DND-41 (cell line): ENCODE measurements at regions not wholly inside any gene's neighbourhood (a gene's known extent, or its start where the extent isn't known, plus 50 kb on each side); places are given as distances from the start of the nearest gene placed in this dataset.

Experiments
- ATAC-seq: fragments of 200-7000 bp; cut with Tn5 transposase; 3 replicates; pipeline ENCODE4 v1.9.1; 2021; ENCODE audit warnings: low read depth; ENCODE audit not compliant: insufficient read depth
- DNase-seq: peaks from one replicate; pipeline ENCODE4 v3.0.0-alpha.2; 2020
- H2AFZ ChIP-seq: 2 replicates; pipeline ENCODE4 v1.6.0; 2012; ENCODE audit warnings: low read depth, low read length
- H3K27ac ChIP-seq: 2 replicates; pipeline ENCODE4 v1.5.1; 2012; ENCODE audit warnings: low read length, inconsistent platforms
- H3K27me3 ChIP-seq: fragments of 200-600 bp; sonication (generic); 2 replicates; pipeline ENCODE4 v1.6.0; 2012; ENCODE audit warnings: low read length, mild to moderate bottlenecking, inconsistent platforms; ENCODE audit not compliant: insufficient read depth, poor library complexity
- H3K36me3 ChIP-seq: 2 replicates; pipeline ENCODE4 v1.5.1; 2012; ENCODE audit warnings: low read length, inconsistent platforms; ENCODE audit not compliant: insufficient read depth
- H3K4me1 ChIP-seq: 2 replicates; pipeline ENCODE4 v1.5.1; 2012; ENCODE audit warnings: mild to moderate bottlenecking, low read length; ENCODE audit not compliant: insufficient read depth
- H3K4me2 ChIP-seq: 2 replicates; pipeline ENCODE4 v1.6.0; 2012; ENCODE audit warnings: mild to moderate bottlenecking, moderate library complexity, low read length, inconsistent platforms; ENCODE audit not compliant: insufficient read depth
- H3K4me3 ChIP-seq, 2 experiments: fragments of 200-600 bp in 1 of 2; shearing (Covaris generic) in 1 of 2; 2 replicates each; pipeline ENCODE4 v1.5.1; 2012 to 2016; ENCODE audit warnings: inconsistent platforms in 2 of 2, low read length in 2 of 2, mild to moderate bottlenecking in 2 of 2, low read depth in 1 of 2, moderate library complexity in 1 of 2
- H3K79me2 ChIP-seq: 2 replicates; pipeline ENCODE4 v1.6.0; 2012; ENCODE audit warnings: low read length, inconsistent platforms; ENCODE audit not compliant: insufficient read depth
- H3K9ac ChIP-seq: 2 replicates; pipeline ENCODE4 v1.6.0; 2012; ENCODE audit warnings: low read depth, mild to moderate bottlenecking, inconsistent platforms, low read length, moderate library complexity
- H3K9me3 ChIP-seq: 2 replicates; pipeline ENCODE4 v1.5.1; 2012; ENCODE audit warnings: low read length, moderate library complexity, mild to moderate bottlenecking, inconsistent platforms; ENCODE audit not compliant: insufficient read depth, severe bottlenecking
- H4K20me1 ChIP-seq: 2 replicates; pipeline ENCODE4 v1.6.0; 2012; ENCODE audit warnings: low read length; ENCODE audit not compliant: insufficient read depth
- EZH2 ChIP-seq: IDR thresholded peaks from 3 replicates; pipeline ENCODE4 v1.6.1; 2012; ENCODE audit warnings: borderline replicate concordance, low read depth, mild to moderate bottlenecking, moderate library complexity, low read length, inconsistent platforms; ENCODE audit not compliant: severe bottlenecking
- TF ChIP-seq, protein P1 (sequence below): IDR thresholded peaks from 2 replicates; pipeline ENCODE4 v1.5.1; 2012; ENCODE audit warnings: borderline replicate concordance, low read length, moderate library complexity, mild to moderate bottlenecking; ENCODE audit not compliant: poor library complexity, severe bottlenecking; ENCODE audit errors: extremely low read depth

DNA sequence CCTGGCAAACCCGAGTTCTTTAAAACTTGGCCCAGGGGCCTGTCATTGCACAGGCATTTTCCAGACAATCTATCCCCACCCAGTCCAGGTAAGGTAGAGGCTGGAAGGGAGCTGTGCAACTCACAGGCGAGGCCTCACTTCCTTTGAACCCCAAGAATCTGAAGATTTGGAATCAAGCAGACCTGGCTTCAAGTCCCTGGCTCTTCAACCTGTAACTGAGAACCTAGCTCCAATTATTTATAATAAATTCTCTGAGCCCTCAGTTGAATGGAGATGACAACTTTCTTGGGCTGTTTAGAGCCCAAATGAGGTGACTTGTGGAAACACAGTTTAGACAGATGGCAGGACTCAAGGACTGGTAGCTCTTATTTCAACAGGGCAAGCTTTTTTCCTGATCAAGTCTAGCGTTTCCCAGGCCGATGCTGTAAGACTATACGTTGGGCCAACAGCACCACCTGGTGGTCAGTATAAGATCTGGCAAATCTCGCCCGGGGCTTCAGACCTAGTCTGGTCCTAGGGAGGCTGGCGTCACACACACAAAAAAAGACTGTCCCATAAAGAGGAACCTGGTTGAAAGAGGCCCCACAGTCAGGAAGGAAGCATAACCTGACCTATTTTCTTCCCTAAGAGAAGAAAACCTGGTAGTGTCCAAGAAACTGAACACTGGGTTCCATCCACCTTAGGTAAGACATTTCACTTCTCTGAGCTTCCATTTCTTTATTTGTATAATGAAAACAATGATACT lies 117.9 kb downstream of the C17orf67 start:
- Histone ChIP-seq H3K9ac (no peak overlapping the region; the same call in 1 of the 2 replicates), H3K9me3 (no peaks in the 10 kb centered on the region), H3K4me1 (peaks cover 23% of the 10 kb centered on the region), H4K20me1 (no peaks in the 10 kb centered on the region), H3K79me2 (no peaks in the 10 kb centered on the region), H3K27me3 (no peaks in the 10 kb centered on the region), H3K4me3 (no peak overlapping the region), H3K4me2 (peak overlapping the region; percentile 30; the same call in 1 of the 2 replicates), H3K27ac (peak overlapping the region; percentile 45; the same call in 1 of the 2 replicates), H3K36me3 (no peaks in the 10 kb centered on the region), H2AFZ (peak overlapping the region; percentile 63)
- TF ChIP-seq, protein P1, sequence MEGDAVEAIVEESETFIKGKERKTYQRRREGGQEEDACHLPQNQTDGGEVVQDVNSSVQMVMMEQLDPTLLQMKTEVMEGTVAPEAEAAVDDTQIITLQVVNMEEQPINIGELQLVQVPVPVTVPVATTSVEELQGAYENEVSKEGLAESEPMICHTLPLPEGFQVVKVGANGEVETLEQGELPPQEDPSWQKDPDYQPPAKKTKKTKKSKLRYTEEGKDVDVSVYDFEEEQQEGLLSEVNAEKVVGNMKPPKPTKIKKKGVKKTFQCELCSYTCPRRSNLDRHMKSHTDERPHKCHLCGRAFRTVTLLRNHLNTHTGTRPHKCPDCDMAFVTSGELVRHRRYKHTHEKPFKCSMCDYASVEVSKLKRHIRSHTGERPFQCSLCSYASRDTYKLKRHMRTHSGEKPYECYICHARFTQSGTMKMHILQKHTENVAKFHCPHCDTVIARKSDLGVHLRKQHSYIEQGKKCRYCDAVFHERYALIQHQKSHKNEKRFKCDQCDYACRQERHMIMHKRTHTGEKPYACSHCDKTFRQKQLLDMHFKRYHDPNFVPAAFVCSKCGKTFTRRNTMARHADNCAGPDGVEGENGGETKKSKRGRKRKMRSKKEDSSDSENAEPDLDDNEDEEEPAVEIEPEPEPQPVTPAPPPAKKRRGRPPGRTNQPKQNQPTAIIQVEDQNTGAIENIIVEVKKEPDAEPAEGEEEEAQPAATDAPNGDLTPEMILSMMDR: peak; percentile 92
- no peak for TF ChIP-seq EZH2
- ATAC-seq (peak; percentile 98), DNase-seq (peak; percentile 78)

DNA sequence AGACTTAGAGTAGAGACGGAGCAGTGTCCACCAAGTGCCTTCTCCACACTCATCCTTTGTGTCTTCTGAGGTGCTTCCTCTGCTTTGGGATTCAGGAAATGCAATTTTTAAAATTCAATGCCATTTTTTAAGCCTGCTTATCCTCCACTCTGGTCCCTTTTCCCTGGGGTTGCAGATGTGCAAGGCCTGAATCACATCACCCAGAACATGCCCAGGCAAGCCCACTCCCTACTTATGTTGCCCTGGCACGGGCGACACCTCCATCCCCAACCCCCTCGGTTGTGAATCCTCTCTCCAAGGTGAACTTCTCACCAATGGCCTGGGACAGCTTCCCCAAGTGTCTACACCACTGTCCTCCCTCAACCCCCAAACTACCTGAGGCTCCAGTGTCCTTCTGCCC lies 116.2 kb downstream of the C17orf67 start:
- Histone ChIP-seq H3K36me3 (no peaks in the 10 kb centered on the region), H3K4me1 (peaks cover 23% of the 10 kb centered on the region), H3K4me2 (no peak overlapping the region), H2AFZ (no peak overlapping the region), H3K9ac (no peak overlapping the region), H3K4me3 (no peak overlapping the region), H4K20me1 (no peaks in the 10 kb centered on the region), H3K79me2 (no peaks in the 10 kb centered on the region), H3K9me3 (no peaks in the 10 kb centered on the region), H3K27ac (no peak overlapping the region), H3K27me3 (no peaks in the 10 kb centered on the region)
- ATAC-seq (no peak), DNase-seq (no peak)
- TF ChIP-seq EZH2: no peak
- TF ChIP-seq, protein P1: no peak

DNA sequence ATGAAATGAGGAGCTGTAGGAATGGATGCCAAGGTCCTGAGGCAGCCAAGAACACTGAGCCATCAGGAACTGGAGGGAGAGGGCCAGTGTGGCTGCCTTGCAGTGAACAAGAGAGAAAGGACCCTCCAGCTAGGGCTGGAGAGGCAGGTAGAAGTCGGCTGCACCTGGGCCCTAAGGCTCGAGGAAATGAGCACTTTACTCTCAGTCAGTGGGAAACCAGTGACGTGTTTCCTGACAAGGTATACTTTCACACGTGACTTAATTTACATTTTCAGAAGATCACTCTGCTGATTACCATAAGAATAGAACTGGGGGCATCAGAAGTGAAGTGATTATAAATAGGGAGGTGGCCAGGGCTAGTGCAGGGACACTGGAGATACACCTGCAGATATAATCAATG lies 115.2 kb downstream of the C17orf67 start:
- DNase-seq: no peak
- no peak overlapping the region for H3K27ac ChIP-seq

More for the DNA sequence above, 115.2 kb downstream of the C17orf67 start:
- no peaks in the 10 kb centered on the region for H3K9me3 ChIP-seq
- H3K79me2 ChIP-seq: no peaks in the 10 kb centered on the region
- H3K36me3 ChIP-seq: no peaks in the 10 kb centered on the region
- H3K27me3 ChIP-seq: no peaks in the 10 kb centered on the region
- no peak overlapping the region for H3K9ac ChIP-seq
- no peak for TF ChIP-seq EZH2
- TF ChIP-seq, protein P1: no peak
- no peak overlapping the region for H3K4me3 ChIP-seq
- no peak overlapping the region for H3K4me2 ChIP-seq
- no peak for ATAC-seq
- peaks cover 23% of the 10 kb centered on the region for H3K4me1 ChIP-seq
- no peak overlapping the region for H2AFZ ChIP-seq
- H4K20me1 ChIP-seq: no peaks in the 10 kb centered on the region
